D721Med (cell line): ENCODE measurements at regions not wholly inside any gene's neighbourhood (a gene's known extent, or its start where the extent isn't known, plus 50 kb on each side); places are given as distances from the start of the nearest gene placed in this dataset.

Experiments used
- DNase-seq: peaks from one replicate; pipeline ENCODE4 v3.0.0; 2011; ENCODE audit warnings: low spot score; ENCODE audit not compliant: insufficient read length
- FAIRE-seq: peaks from 2 replicates; lab custom pipeline; 2011; peaks lifted over from hg19 to GRCh38; lab: Jason Lieb, UNC
- CTCF ChIP-seq: IDR thresholded peaks from 2 replicates; pipeline ENCODE4 v1.5.1; 2012; ENCODE audit warnings: mild to moderate bottlenecking, control low read depth; ENCODE audit not compliant: insufficient read depth; ENCODE audit errors: missing control alignments

DNA sequence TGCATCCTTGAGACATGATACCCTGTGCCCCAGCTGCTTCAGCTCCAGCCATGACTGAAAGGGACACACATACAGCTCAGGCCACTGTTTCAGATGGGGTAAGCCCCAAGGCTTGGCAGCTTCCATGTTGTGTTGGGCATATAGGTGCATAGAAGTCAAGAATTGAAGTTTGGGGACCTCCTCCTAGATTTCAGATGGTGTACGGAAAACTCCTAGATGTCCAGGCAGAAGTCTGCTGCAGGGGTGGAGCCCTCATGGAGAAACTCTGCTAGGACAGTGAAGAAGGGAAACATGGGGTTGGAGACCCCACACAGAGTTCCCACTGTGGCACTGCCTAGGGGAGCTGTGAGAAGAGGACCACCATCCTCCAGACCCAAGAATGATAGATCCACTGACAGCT is 1379.0 kb upstream of the MAP3K7 start:
- DNase-seq (no peak), FAIRE-seq (no peak)
- TF ChIP-seq CTCF: no peak

DNA sequence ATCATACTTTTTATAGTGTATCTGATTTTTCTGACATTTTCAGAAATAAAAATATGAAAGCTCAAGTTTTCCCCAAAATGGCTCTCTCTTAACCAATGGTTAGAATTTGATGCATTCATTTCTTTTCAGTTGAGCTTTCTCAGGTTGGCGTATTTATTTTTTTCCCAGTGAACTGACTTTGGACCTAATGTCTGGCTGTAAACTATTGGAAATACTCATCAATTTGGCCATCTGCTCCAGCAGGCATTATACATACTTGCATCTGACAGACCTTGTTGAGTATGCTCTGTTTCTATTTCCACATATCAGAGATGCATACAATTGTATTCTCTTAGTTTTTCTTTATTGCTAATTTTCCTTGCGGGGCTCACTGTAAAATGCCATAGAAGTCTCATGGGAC is 1374.8 kb upstream of the MAP3K7 start:
- no peak for FAIRE-seq
- no peak for DNase-seq
- no peak for TF ChIP-seq CTCF

GRCh38 chr6:91961236-91961635 is 1374.4 kb upstream of the MAP3K7 start:
- FAIRE-seq: no peak
- no peak for DNase-seq
- TF ChIP-seq CTCF: no peak

DNA sequence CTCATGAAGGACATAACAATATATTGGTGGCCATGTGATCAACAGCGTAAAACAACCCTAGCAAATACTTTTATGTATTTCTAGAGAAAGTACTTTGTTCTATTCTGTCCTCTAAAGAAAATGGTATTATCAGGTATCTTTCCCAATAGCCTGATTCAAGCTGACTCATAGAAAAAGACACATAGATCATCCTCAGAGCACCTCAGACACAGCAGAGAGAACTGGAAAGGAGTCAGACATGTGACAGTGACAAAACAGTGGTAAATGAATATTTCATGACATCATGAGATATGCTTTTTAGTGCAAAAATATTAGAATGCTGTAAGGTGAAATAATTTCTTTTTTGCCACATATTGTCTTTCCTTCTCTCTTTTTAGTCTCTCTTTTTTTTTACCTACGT is 1355.0 kb upstream of the MAP3K7 start:
- DNase-seq: no peak
- no peak for FAIRE-seq
- TF ChIP-seq CTCF: no peak

DNA sequence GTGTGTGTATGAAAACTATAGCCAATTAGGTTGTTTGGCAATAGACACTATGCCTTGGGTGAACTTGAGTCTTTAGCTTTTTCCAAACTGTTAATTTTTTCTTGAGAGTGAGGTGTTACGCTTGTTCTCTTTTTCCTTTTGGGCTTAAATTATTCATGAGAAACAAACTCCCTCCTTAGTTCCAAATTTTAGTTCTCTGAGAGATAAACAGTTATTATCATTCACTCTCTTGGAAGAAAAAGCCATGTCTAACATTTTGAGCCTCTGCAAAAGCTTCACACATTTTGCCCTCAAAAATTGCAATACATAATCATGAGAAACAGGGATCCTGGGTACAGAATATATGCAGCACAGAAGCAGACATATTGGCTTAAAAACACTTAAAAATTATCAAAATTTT is 1353.9 kb upstream of the MAP3K7 start:
- no peak for TF ChIP-seq CTCF
- FAIRE-seq (no peak), DNase-seq (no peak)

DNA sequence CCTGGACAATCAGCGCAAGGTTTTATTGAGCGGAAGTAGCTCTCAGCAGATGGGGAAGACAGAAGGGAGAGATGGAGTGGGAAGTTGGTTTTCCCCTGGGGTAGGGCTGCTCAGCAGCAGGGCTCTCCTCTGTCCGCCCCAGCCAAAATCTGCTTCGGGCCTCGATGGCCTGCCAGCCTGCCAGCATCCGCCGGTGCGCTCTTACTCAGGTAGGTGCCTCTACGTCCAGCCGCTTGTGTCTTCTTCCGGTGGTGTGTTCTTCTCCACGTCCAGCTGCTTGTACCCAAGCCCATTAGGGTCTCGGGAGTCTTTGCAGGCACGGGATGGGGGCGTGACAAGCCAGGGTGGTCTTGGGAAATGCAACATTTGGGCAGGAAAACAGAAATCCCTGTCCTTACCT is 1340.0 kb upstream of the MAP3K7 start:
- no peak for TF ChIP-seq CTCF
- no peak for FAIRE-seq
- DNase-seq: no peak

DNA sequence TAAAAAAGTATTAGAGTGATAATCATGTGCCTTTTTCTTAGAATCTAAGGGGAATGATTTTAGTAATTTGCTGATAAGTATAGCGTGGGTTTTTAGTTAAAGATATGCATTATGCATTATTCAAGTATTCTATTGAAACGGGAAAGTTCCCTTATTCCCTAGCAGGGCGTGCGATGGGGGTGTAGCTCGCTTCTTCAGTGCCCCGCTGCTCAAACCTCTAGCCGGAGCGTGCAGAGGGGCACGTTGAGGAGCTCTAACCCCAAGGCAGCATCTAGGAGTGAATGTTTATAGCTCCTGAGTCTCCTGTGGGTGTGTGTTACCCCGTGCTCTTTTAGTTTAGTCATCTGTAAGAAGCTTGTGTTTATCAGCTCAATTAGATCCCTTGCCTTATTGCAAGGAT is 1339.5 kb upstream of the MAP3K7 start:
- FAIRE-seq (no peak), DNase-seq (no peak)
- no peak for TF ChIP-seq CTCF
